Chondrocyte (in vitro differentiated cells): ENCODE measurements at regions not wholly inside any gene's neighbourhood (a gene's known extent, or its start where the extent isn't known, plus 50 kb on each side); places are given as distances from the start of the nearest gene placed in this dataset.

Experiments used
- DNase-seq: peaks from one replicate; pipeline ENCODE4 v3.0.0; 2021; ENCODE audit warnings: mixed read lengths, low spot score
- H3K27ac Mint-ChIP-seq: one replicate; pipeline ENCODE4 v1.8.0; 2021; ENCODE audit warnings: mild to moderate bottlenecking, moderate library complexity, mixed read lengths; ENCODE audit not compliant: unreplicated experiment
- H3K27me3 Mint-ChIP-seq: 2 replicates; pipeline ENCODE4 v1.8.0; 2021; ENCODE audit warnings: low read depth, mixed read lengths
- H3K36me3 Mint-ChIP-seq: 2 replicates; pipeline ENCODE4 v1.8.0; 2021; ENCODE audit warnings: low read depth, mixed read lengths
- H3K4me1 Mint-ChIP-seq: 2 replicates; pipeline ENCODE4 v1.8.0; 2021; ENCODE audit warnings: low read depth, mild to moderate bottlenecking, mixed read lengths
- H3K4me3 Mint-ChIP-seq: one replicate; pipeline ENCODE4 v1.8.0; 2021; ENCODE audit warnings: mild to moderate bottlenecking, moderate library complexity, mixed read lengths; ENCODE audit not compliant: unreplicated experiment
- H3K9me3 Mint-ChIP-seq: 2 replicates; pipeline ENCODE4 v1.8.0; 2021; ENCODE audit warnings: low read depth, mixed read lengths
- TF ChIP-seq, protein P1 (sequence below): fragments of 200-600 bp; sonication (generic); IDR thresholded peaks from 2 replicates; pipeline ENCODE4 v1.5.0; 2021; ENCODE audit warnings: antibody characterized with exemption, mild to moderate bottlenecking, moderate library complexity

DNA sequence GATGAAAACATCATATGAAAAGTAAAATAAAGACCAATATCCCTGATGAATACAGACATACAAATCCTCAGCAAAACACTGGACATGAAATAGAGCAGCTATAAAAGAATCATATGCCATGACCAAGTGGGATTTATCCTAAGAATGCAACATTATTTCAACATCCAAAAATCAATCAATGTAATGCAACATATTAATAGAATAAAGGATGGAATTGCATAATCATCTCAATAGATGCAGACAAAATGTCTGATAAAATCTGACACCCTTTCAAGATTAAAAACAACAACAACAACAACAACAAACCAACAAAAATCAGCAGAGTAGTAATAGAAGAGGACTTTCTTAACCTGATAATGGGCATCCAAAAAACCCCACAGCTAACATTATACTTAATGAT is 63.8 kb upstream of the IL1R1 start:
- TF ChIP-seq, protein P1, sequence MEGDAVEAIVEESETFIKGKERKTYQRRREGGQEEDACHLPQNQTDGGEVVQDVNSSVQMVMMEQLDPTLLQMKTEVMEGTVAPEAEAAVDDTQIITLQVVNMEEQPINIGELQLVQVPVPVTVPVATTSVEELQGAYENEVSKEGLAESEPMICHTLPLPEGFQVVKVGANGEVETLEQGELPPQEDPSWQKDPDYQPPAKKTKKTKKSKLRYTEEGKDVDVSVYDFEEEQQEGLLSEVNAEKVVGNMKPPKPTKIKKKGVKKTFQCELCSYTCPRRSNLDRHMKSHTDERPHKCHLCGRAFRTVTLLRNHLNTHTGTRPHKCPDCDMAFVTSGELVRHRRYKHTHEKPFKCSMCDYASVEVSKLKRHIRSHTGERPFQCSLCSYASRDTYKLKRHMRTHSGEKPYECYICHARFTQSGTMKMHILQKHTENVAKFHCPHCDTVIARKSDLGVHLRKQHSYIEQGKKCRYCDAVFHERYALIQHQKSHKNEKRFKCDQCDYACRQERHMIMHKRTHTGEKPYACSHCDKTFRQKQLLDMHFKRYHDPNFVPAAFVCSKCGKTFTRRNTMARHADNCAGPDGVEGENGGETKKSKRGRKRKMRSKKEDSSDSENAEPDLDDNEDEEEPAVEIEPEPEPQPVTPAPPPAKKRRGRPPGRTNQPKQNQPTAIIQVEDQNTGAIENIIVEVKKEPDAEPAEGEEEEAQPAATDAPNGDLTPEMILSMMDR: no peak
- DNase-seq: no peak
- Mint-ChIP-seq H3K9me3 (peaks cover 3% of the 10 kb centered on the region), H3K27ac (no peak overlapping the region), H3K36me3 (no peaks in the 10 kb centered on the region), H3K4me3 (no peak overlapping the region), H3K27me3 (no peaks in the 10 kb centered on the region), H3K4me1 (peaks cover 24% of the 10 kb centered on the region)

DNA sequence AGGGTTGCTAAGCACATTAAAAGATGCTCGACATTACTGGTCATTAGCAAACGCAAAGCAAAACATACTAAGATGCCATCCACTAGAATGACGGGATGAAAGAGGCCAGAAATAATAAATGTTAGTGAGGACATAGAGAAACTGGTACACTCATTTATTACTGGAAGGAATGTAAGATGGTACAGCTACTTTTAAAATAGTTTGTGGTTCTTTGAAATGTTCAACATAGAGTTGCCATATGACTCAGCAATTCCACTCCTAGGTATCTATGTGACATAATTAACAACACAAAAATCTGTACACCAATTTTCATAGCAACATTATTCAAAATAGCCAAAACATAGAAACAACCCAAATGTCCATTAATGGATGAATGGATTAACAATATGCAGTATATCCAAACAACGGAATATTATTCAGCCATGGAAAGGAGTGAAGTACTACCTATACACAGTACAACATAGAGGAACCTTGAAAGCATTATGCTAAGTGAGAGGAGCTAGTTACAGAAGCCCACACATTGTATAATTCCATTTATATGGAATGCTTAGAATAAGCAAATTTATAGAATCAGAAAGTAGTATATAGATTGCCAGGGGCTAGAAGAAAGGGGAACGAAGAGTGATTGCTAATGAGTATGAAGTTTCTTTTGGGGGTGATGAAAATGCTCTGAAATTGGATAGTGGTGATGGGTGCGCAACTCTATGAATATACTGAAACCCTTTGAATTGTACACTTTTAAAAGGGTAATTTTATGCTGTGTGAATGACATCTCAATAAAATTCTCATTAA is 61.9 kb upstream of the IL1R1 start:
- Mint-ChIP-seq H3K27ac (peak overlapping the region; percentile 57), H3K27me3 (no peaks in the 10 kb centered on the region), H3K9me3 (peaks cover 3% of the 10 kb centered on the region), H3K4me1 (peaks cover 43% of the 10 kb centered on the region), H3K36me3 (no peaks in the 10 kb centered on the region), H3K4me3 (no peak overlapping the region)
- TF ChIP-seq, protein P1: no peak
- DNase-seq: no peak

DNA sequence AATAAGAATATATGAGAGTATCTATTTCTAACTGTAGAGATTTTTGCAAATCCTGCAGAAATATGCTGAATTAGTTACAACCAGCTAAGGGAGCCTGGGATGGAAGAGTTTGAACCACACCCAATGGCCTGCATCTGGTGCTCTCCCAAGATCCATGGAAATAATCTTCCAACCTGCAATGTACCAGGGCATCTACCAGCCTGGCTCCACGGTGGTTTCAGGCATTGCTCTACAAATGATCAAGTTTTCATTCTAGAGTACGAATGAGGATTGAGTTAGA is 61.4 kb upstream of the IL1R1 start:
- DNase-seq: no peak
- H3K4me3 Mint-ChIP-seq: no peak overlapping the region
- H3K27me3 Mint-ChIP-seq: no peaks in the 10 kb centered on the region
- H3K4me1 Mint-ChIP-seq: peaks cover 48% of the 10 kb centered on the region
- H3K36me3 Mint-ChIP-seq: no peaks in the 10 kb centered on the region
- no peak overlapping the region for H3K27ac Mint-ChIP-seq
- TF ChIP-seq, protein P1: no peak
- H3K9me3 Mint-ChIP-seq: peaks cover 3% of the 10 kb centered on the region

DNA sequence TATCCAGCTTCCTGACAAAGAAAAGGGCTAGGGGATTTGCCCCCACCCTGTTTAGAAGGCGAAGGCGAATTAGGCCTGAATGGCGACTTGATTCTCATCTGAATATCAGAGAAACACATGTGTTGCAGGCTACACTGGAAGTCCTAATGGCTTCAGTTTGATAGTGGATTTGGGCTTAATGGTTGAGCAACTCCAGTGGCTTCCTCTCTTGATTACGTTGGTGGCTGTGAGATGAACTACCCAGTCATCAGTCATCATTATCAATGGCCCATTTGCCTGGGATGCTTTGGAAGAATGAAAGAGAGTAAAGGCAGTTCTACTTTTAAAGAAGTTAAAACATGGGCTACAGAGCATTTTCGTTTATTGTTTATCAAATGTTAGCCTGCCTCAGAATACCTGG is 60.9 kb upstream of the IL1R1 start:
- Mint-ChIP-seq H3K4me3 (no peak overlapping the region), H3K36me3 (no peaks in the 10 kb centered on the region), H3K27me3 (no peaks in the 10 kb centered on the region), H3K4me1 (peaks cover 53% of the 10 kb centered on the region), H3K9me3 (peaks cover 3% of the 10 kb centered on the region), H3K27ac (no peak overlapping the region)
- TF ChIP-seq, protein P1: no peak
- DNase-seq: no peak

DNA sequence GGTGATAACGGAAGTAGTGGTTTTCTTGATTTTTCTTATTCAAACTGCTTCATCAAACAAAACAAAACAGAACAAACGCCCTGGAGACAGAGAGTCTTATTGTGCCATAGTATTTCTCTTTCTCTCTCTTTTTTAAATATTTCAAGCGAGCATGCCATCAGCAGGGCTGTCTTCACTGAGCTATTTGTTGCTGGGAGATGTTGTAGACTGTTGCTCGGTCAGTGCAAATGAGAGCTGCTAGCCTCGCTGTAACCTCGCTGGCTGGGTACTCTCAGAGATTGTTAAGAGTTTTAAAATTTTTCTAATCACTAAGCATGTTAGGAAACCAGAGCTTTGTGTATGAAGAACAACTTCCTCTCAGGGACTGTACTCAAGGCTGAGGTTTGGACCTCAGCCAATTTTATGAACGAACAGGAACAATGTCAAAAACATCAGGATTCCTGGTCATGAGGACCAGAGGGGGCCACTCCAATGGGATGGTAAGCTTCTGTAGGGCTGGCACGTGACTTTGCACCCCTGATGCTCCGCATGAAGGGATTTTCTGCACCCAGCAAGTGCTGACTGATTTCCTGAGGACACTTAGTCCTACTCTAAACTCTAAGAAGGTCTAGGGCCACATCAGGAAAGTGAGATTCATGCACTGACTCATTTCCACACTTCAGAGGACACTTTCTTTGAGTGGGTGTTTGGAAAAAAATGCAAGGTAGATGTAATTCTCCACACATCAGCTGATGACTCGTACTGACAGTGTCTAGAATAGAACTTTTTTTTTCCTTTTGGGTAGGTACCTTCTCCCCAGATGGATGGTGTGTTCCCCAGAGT is 59.8 kb upstream of the IL1R1 start:
- Mint-ChIP-seq H3K27ac (peak overlapping the region; percentile 82), H3K27me3 (no peaks in the 10 kb centered on the region), H3K4me3 (no peak overlapping the region), H3K36me3 (no peaks in the 10 kb centered on the region), H3K9me3 (peaks cover 6% of the 10 kb centered on the region), H3K4me1 (peaks cover 54% of the 10 kb centered on the region)
- DNase-seq: no peak
- TF ChIP-seq, protein P1: no peak
